Ascending aorta (tissue), 2 donors: ENCODE measurements at regions not wholly inside any gene's neighbourhood (a gene's known extent, or its start where the extent isn't known, plus 50 kb on each side); places are given as distances from the start of the nearest gene placed in this dataset.

Experiments used
- DNase-seq, 2 donors: peaks; one replicate each; pipeline ENCODE4 v3.0.0-alpha.2; 2019; ENCODE audit warnings: low spot score in 2 of 2
- H3K27ac ChIP-seq, 2 donors: fragments of 200-600 bp; sonication (generic); one replicate each; pipeline ENCODE4 v1.5.1; 2016 to 2017; ENCODE audit warnings: mild to moderate bottlenecking in 1 of 2
- H3K27me3 ChIP-seq: fragments of 200-600 bp; sonication (generic); one replicate; pipeline ENCODE4 v1.5.1; 2017
- H3K36me3 ChIP-seq, 2 donors: fragments of 200-600 bp; sonication (generic); one replicate each; pipeline ENCODE4 v1.5.1; 2016
- H3K4me1 ChIP-seq, 2 donors: fragments of 200-600 bp; sonication (generic); one replicate each; pipeline ENCODE4 v1.5.1; 2016 to 2017; ENCODE audit warnings: mild to moderate bottlenecking in 1 of 2
- H3K4me3 ChIP-seq, 2 donors: fragments of 200-600 bp; sonication (generic); one replicate each; pipeline ENCODE4 v1.5.1; 2016 to 2017; ENCODE audit warnings: mild to moderate bottlenecking in 1 of 2
- H3K9me3 ChIP-seq, 2 donors: fragments of 200-600 bp; sonication (generic); one replicate each; pipeline ENCODE4 v1.5.1; 2016
- CTCF ChIP-seq, 3 experiments: fragments of 200-600 bp in 2 of 3; fragments of 450-650 bp in 1 of 3; sonication (generic) in 2 of 3; IDR thresholded peaks; one replicate each; pipeline ENCODE4 v1.5.1; 2016 to 2019; ENCODE audit warnings: antibody characterized with exemption in 3 of 3, mild to moderate bottlenecking in 1 of 3, moderate library complexity in 1 of 3
- intact Hi-C: fragments of 100-400 bp; cut with DNase I; formaldehyde crosslinking; loops from one replicate; pipeline ENCODE4 v1.15.1; 2023

GRCh38 chr2:23091900-23092299, 293.1 kb upstream of the KLHL29 start:
- Histone ChIP-seq H3K9me3 (no peaks in the 10 kb centered on the region), H3K27ac (no peak overlapping the region), H3K36me3 (no peaks in the 10 kb centered on the region), H3K4me1 (no peaks in the 10 kb centered on the region), H3K4me3 (no peak overlapping the region), H3K27me3 (no peaks in the 10 kb centered on the region)
- no peak for TF ChIP-seq CTCF (IDR thresholded peaks at IDR 0.05)
- no peak for DNase-seq
- intact Hi-C loops = no loop called here

- H3K27me3 ChIP-seq = no peaks in the 10 kb centered on the region
- intact Hi-C loops = no loop called here
- DNase-seq = no peak
- no peaks in the 10 kb centered on the region for H3K9me3 ChIP-seq
- H3K27ac ChIP-seq = no peak overlapping the region
- TF ChIP-seq CTCF (IDR thresholded peaks at IDR 0.05) = no peak
- H3K4me3 ChIP-seq = no peak overlapping the region
- H3K4me1 ChIP-seq = no peaks in the 10 kb centered on the region
- H3K36me3 ChIP-seq = no peaks in the 10 kb centered on the region
Measured at GRCh38 chr2:23092831-23093230, 292.1 kb upstream of the KLHL29 start.

GRCh38 chr2:23093513-23093912, 291.5 kb upstream of the KLHL29 start:
- intact Hi-C loops = no loop called here
- no peak for DNase-seq
- Histone ChIP-seq H3K4me1 (no peaks in the 10 kb centered on the region), H3K27me3 (no peaks in the 10 kb centered on the region), H3K4me3 (no peak overlapping the region), H3K9me3 (no peaks in the 10 kb centered on the region), H3K36me3 (no peaks in the 10 kb centered on the region), H3K27ac (no peak overlapping the region)
- no peak for TF ChIP-seq CTCF (IDR thresholded peaks at IDR 0.05)

- intact Hi-C loops = no loop called here
- no peak for TF ChIP-seq CTCF (IDR thresholded peaks at IDR 0.05)
- Histone ChIP-seq H3K4me3 (no peak overlapping the region), H3K36me3 (no peaks in the 10 kb centered on the region), H3K27me3 (no peaks in the 10 kb centered on the region), H3K9me3 (peaks cover 0 to 8% of the 10 kb centered on the region in 2 donors), H3K27ac (no peak overlapping the region), H3K4me1 (no peaks in the 10 kb centered on the region)
- DNase-seq = no peak
Measured at GRCh38 chr2:23096906-23097602, 287.9 kb upstream of the KLHL29 start.

GRCh38 chr2:23100406-23100805, 284.6 kb upstream of the KLHL29 start:
- Histone ChIP-seq H3K4me3 (no peak overlapping the region), H3K27me3 (no peaks in the 10 kb centered on the region), H3K4me1 (no peaks in the 10 kb centered on the region), H3K27ac (no peak overlapping the region), H3K36me3 (no peaks in the 10 kb centered on the region), H3K9me3 (peaks cover 0 to 8% of the 10 kb centered on the region in 2 donors)
- no peak for TF ChIP-seq CTCF (IDR thresholded peaks at IDR 0.05)
- no peak for DNase-seq
- intact Hi-C loops = no loop called here
